H9 (cell line): ENCODE measurements at regions not wholly inside any gene's neighbourhood (a gene's known extent, or its start where the extent isn't known, plus 50 kb on each side); places are given as distances from the start of the nearest gene placed in this dataset.

Source experiments
- DNase-seq: peaks from one replicate; pipeline ENCODE4 v3.0.0-alpha.2; 2017
- H2AFZ ChIP-seq: one replicate; pipeline ENCODE4 v1.6.1; 2013; ENCODE audit warnings: mild to moderate bottlenecking, low read length, control low read depth, moderate library complexity
- H2AK5ac ChIP-seq: 2 replicates; pipeline ENCODE4 v1.6.1; 2013; ENCODE audit warnings: low read length, control low read depth, mixed read lengths; ENCODE audit not compliant: insufficient read length
- H2BK120ac ChIP-seq: one replicate; pipeline ENCODE4 v1.6.1; 2013; ENCODE audit warnings: low read depth, mild to moderate bottlenecking, low read length, control low read depth, inconsistent platforms; ENCODE audit not compliant: poor library complexity, severe bottlenecking
- H2BK12ac ChIP-seq: 2 replicates; pipeline ENCODE4 v1.6.1; 2013; ENCODE audit warnings: low read length, control low read depth, mixed read lengths, low read depth; ENCODE audit not compliant: insufficient read length
- H2BK15ac ChIP-seq: 2 replicates; pipeline ENCODE4 v1.6.1; 2013; ENCODE audit warnings: low read depth, low read length, control low read depth
- H2BK20ac ChIP-seq: one replicate; pipeline ENCODE4 v1.6.1; 2013; ENCODE audit warnings: low read depth, mild to moderate bottlenecking, low read length, control low read depth, inconsistent platforms; ENCODE audit not compliant: poor library complexity, severe bottlenecking
- H2BK5ac ChIP-seq: 2 replicates; pipeline ENCODE4 v1.6.1; 2013; ENCODE audit warnings: low read length, control low read depth, mixed read lengths; ENCODE audit not compliant: insufficient read length
- H3K14ac ChIP-seq: 2 replicates; pipeline ENCODE4 v1.6.1; 2013; ENCODE audit warnings: low read length, control low read depth; ENCODE audit not compliant: insufficient read depth
- H3K18ac ChIP-seq: 2 replicates; pipeline ENCODE4 v1.6.1; 2013; ENCODE audit warnings: low read depth, mild to moderate bottlenecking, mixed read lengths, low read length, control low read depth; ENCODE audit not compliant: insufficient read length
- H3K23ac ChIP-seq: 2 replicates; pipeline ENCODE4 v1.6.1; 2013; ENCODE audit warnings: low read length, control low read depth, mixed read lengths, low read depth; ENCODE audit not compliant: insufficient read length
- H3K23me2 ChIP-seq: 2 replicates; pipeline ENCODE4 v1.6.1; 2013; ENCODE audit warnings: low read depth, mild to moderate bottlenecking, mixed read lengths, low read length, control low read depth; ENCODE audit not compliant: insufficient read length, poor library complexity, severe bottlenecking
- H3K27ac ChIP-seq: 2 replicates; pipeline ENCODE4 v1.5.1; 2013; ENCODE audit warnings: low read length, control low read depth, mixed read lengths, low read depth; ENCODE audit not compliant: insufficient read length
- H3K27me3 ChIP-seq: 2 replicates; pipeline ENCODE4 v1.6.1; 2013; ENCODE audit warnings: low read length, control low read depth, inconsistent platforms; ENCODE audit not compliant: insufficient read depth
- H3K4ac ChIP-seq: 2 replicates; pipeline ENCODE4 v1.6.1; 2013; ENCODE audit warnings: low read depth, mild to moderate bottlenecking, control low read depth, inconsistent platforms, low read length, moderate library complexity
- H3K4me1 ChIP-seq: 2 replicates; pipeline ENCODE4 v1.6.1; 2013; ENCODE audit warnings: low read length, control low read depth, inconsistent platforms; ENCODE audit not compliant: insufficient read depth
- H3K4me2 ChIP-seq: 2 replicates; pipeline ENCODE4 v1.6.1; 2013; ENCODE audit warnings: low read length, control low read depth, mixed read lengths; ENCODE audit not compliant: insufficient read length, insufficient read depth
- H3K56ac ChIP-seq: 2 replicates; pipeline ENCODE4 v1.6.1; 2013; ENCODE audit warnings: low read depth, mild to moderate bottlenecking, mixed read lengths, low read length, control low read depth; ENCODE audit not compliant: insufficient read length
- H3K79me1 ChIP-seq: 2 replicates; pipeline ENCODE4 v1.6.1; 2013; ENCODE audit warnings: low read depth, mild to moderate bottlenecking, moderate library complexity, low read length, control low read depth, inconsistent platforms; ENCODE audit not compliant: insufficient read depth, poor library complexity, severe bottlenecking
- H3K79me2 ChIP-seq: 2 replicates; pipeline ENCODE4 v1.6.1; 2013; ENCODE audit warnings: low read length, control low read depth, inconsistent platforms; ENCODE audit not compliant: insufficient read depth
- H3K9ac ChIP-seq: 2 replicates; pipeline ENCODE4 v1.6.1; 2013; ENCODE audit warnings: low read length, control low read depth, mixed read lengths; ENCODE audit not compliant: insufficient read length; ENCODE audit errors: extremely low read depth
- H3K9me3 ChIP-seq: one replicate; pipeline ENCODE4 v1.6.1; 2013; ENCODE audit warnings: low read depth, low read length, inconsistent platforms; ENCODE audit not compliant: control insufficient read depth
- H3T11ph ChIP-seq: one replicate; pipeline ENCODE4 v1.6.1; 2013; ENCODE audit warnings: mild to moderate bottlenecking, low read length, control low read depth, inconsistent platforms
- H4K20me1 ChIP-seq: one replicate; pipeline ENCODE4 v1.6.1; 2013; ENCODE audit not compliant: control insufficient read depth, insufficient read length, insufficient read depth
- H4K5ac ChIP-seq: 2 replicates; pipeline ENCODE4 v1.6.1; 2013; ENCODE audit warnings: low read depth, mild to moderate bottlenecking, mixed read lengths, low read length, control low read depth; ENCODE audit not compliant: insufficient read length
- H4K8ac ChIP-seq: replicated peaks from 2 replicates; pipeline ENCODE4 v1.6.1; 2013; ENCODE audit warnings: low read length, control low read depth, mixed read lengths, low read depth; ENCODE audit not compliant: insufficient read length
- H4K91ac ChIP-seq: 2 replicates; pipeline ENCODE4 v1.6.1; 2013; ENCODE audit warnings: low read depth, mild to moderate bottlenecking, moderate library complexity, mixed read lengths, low read length, control low read depth; ENCODE audit not compliant: insufficient read length
- H3K27ac Mint-ChIP-seq, 3 experiments: 2 replicates in 2 of 3; 3 replicates in 1 of 3; pipeline ENCODE4 v1.8.0; 2020 to 2021; ENCODE audit warnings: mixed read lengths in 3 of 3, mild to moderate bottlenecking in 1 of 3, moderate library complexity in 1 of 3
- H3K27me3 Mint-ChIP-seq: 2 replicates; pipeline ENCODE4 v1.8.0; 2021; ENCODE audit warnings: low read depth, mild to moderate bottlenecking, moderate library complexity, mixed read lengths
- H3K36me3 Mint-ChIP-seq, 3 experiments: 2 replicates in 2 of 3; 3 replicates in 1 of 3; pipeline ENCODE4 v1.8.0; 2020 to 2021; ENCODE audit warnings: low read depth in 3 of 3, mixed read lengths in 3 of 3; ENCODE audit not compliant: insufficient read depth in 1 of 3
- H3K4me1 Mint-ChIP-seq, 2 experiments: 2 replicates each; pipeline ENCODE4 v1.8.0; 2020; ENCODE audit warnings: mixed read lengths in 2 of 2
- H3K4me3 Mint-ChIP-seq, 2 experiments: 2 replicates in 1 of 2; 3 replicates in 1 of 2; pipeline ENCODE4 v1.8.0; 2020 to 2021; ENCODE audit warnings: mild to moderate bottlenecking in 2 of 2, mixed read lengths in 2 of 2, moderate library complexity in 1 of 2
- H3K9me3 Mint-ChIP-seq, 2 experiments: 2 replicates in 1 of 2; 3 replicates in 1 of 2; pipeline ENCODE4 v1.8.0; 2020; ENCODE audit warnings: mild to moderate bottlenecking in 2 of 2, mixed read lengths in 2 of 2, moderate library complexity in 1 of 2
- CTCF ChIP-seq: fragments of 200-600 bp; sonication (generic); conservative IDR thresholded peaks from 3 replicates; pipeline ENCODE4 v1.8.0; 2021; ENCODE audit warnings: antibody characterized with exemption, mild to moderate bottlenecking
- WGBS: extraction: QIAGEN DNeasy Blood & Tissue Kit; methylation state at CpG from one replicate; pipeline ENCODE4 v1.1.7; 2013; ENCODE audit warnings: missing lambda C conversion rate, low lambda C conversion rate, mixed read lengths; ENCODE audit not compliant: insufficient read length; ENCODE audit errors: extremely low coverage; 5-methylcytosine and 5-hydroxymethylcytosine counted together

- no peaks in the 10 kb centered on the region for H3K4me1 Mint-ChIP-seq
- peaks cover 7% of the 10 kb centered on the region in 2 experiments; a peak in 4 of 5 replicates for H3K9me3 Mint-ChIP-seq
- peaks cover 2% of the 10 kb centered on the region; the same call in 1 of the 2 replicates for H3K27me3 Mint-ChIP-seq
- Histone ChIP-seq H3K4me2 (no peak overlapping the region), H3K23me2 (no peaks in the 10 kb centered on the region), H3K56ac (no peak overlapping the region), H3K4me1 (no peaks in the 10 kb centered on the region), H4K8ac (no peak overlapping the region), H2BK12ac (no peak overlapping the region), H3T11ph (no peak overlapping the region), H3K27me3 (no peaks in the 10 kb centered on the region), H2AK5ac (no peak overlapping the region), H3K79me1 (no peaks in the 10 kb centered on the region), H4K91ac (no peak overlapping the region), H2BK20ac (no peak overlapping the region), H3K23ac (no peak overlapping the region), H2BK15ac (no peak overlapping the region), H2BK120ac (no peak overlapping the region), H3K9ac (no peak overlapping the region), H3K9me3 (no peaks in the 10 kb centered on the region), H2BK5ac (no peak overlapping the region), H3K4ac (no peak overlapping the region), H3K18ac (no peak overlapping the region), H4K20me1 (no peaks in the 10 kb centered on the region), H3K79me2 (no peaks in the 10 kb centered on the region), H2AFZ (no peak overlapping the region), H3K14ac (no peak overlapping the region), H3K27ac (no peak overlapping the region), H4K5ac (no peak overlapping the region)
- H3K4me3 Mint-ChIP-seq, result no peak overlapping the region
- no peak for TF ChIP-seq CTCF
- DNase-seq, result no peak
- WGBS, result no CpG with 5 or more reads among the region's 3 CpGs
- no peak overlapping the region; a peak in 1 of 7 replicates for H3K27ac Mint-ChIP-seq
- peaks cover 0 to 1% (median 0%) of the 10 kb centered on the region in 3 experiments; a peak in 2 of 7 replicates for H3K36me3 Mint-ChIP-seq
These were observed 65.4 kb upstream of the GDNF start for GRCh38 chr5:37905230-37905629.
